T-helper 9 cell (primary cell): ENCODE measurements at regions not wholly inside any gene's neighbourhood (a gene's known extent, or its start where the extent isn't known, plus 50 kb on each side); places are given as distances from the start of the nearest gene placed in this dataset.
"Not testable (repeated sequence)": the region's sequence is repeated elsewhere in the genome, so short reads cannot be mapped to it uniquely, and the experiment has no call there.

Experiments used
- DNase-seq: peaks from one replicate; pipeline ENCODE4 v3.0.0-alpha.2; 2020

GRCh38 chr21:28699186-28699585 is 293.5 kb downstream of the LTN1 start:
- DNase-seq, result no peak

GRCh38 chr21:28696844-28697410 is 295.8 kb downstream of the LTN1 start:
- DNase-seq, result no peak

- no peak for DNase-seq
Observed at GRCh38 chr21:28693476-28693875, 299.2 kb downstream of the LTN1 start.

- DNase-seq, result no peak
Observed at GRCh38 chr21:28690196-28690595, 302.5 kb downstream of the LTN1 start.

DNA sequence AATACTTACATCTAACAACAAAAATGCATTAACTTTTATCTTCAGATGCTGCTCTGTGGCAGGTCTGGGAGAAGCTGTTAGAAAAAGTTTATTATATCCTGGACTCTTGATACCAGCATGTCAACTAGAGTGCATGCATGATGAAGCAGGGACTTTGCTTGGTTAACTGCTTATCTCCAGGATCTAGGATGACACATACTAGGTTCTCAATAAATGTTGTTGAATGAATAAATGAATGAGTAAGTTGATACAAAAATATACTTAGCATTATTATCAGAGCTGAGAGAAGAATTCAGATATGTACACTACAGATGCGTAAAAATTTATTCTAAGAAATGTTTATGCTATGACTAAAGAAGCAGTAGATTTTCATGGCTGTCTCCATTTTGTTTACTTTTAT is 304.3 kb downstream of the LTN1 start:
- DNase-seq, result no peak

DNA sequence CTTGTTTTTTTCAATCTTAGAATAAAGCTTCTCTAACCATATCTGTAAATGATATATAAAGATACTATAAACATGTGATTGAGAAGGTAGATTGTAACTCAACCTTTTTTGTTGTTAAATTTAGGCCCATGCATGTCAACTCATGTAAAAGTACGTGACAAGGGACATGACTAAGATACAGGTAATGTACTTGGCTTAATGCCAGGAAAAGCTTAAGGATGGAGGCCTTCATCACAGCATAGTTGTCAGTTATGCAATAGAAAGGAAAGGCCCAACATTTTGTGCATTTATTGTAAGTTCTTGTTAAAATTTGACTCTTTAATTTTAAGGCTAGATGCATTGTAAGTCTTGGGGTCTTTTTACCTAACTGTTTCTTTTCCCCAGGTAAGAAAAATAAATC is 305.1 kb downstream of the LTN1 start:
- DNase-seq, result no peak

- no peak for DNase-seq
Observed at GRCh38 chr21:28683982-28684752, 308.5 kb downstream of the LTN1 start.

GRCh38 chr21:28682884-28683283 is 309.8 kb downstream of the LTN1 start:
- DNase-seq, result not testable (repeated sequence)

GRCh38 chr21:28677096-28677495 is 315.6 kb downstream of the LTN1 start:
- DNase-seq, result not testable (repeated sequence)

DNA sequence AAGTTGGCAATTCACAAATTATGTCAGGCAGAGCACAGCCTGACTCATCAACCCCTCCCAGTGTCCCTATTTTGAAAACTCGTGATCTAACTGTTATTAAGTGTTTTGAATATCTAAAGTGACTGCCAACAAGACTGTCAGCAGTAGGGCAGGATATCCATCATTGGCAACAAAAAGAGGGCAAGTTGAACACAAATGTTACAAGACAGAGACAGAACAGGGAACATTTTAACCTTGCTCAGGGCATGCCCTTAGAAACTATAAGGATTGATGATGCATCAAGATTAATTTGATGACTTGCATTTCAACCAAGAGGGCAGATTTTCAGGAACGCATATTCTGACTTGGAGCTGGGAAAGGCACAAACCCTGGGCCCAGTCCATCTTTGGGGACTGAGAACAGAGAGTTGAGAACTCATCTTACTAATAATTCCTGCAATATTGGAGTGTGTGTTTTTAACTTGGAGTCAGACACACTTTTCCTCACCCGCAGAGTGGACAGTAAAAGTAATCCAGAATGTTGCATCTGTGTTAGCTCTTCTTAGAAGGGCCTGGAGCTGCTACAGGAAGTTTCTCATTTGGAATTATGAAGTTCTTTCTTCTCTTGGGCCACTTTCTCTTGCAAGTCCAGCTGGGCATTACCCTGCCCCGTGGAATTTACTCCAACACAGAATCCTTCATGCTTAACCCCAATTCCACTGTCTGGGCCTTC is 317.2 kb downstream of the LTN1 start:
- DNase-seq, result no peak

- DNase-seq, result no peak
Observed at GRCh38 chr21:28674763-28675162, 317.9 kb downstream of the LTN1 start.

DNA sequence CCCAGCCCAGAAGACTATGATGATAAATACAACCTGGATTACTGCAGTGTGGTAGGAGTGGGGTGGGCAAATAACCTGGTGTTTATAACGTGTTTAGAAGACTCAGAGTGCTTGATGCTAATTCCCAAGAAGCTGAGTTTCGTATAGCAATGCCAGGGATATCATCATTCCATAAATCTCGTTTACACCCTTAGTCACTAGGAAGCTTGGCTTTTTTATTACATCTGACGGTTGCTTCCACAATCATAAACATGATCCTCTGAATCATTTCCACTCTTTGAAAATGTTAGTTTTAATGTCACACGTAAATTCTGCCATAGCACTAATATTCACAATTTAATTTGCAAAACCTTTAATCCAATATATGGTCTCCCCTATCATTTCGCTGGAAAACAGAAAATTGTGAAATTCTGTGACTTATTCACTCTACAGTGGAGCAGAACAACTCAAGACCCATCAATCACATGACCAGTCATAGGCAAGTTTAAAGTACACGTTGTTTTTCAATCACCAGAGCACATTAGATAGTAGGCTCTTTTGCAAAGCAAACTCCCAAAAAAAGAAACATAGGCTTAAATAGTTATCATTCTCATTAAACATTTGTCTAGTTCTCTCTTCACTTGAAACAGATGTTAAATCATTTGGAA is 321.0 kb downstream of the LTN1 start:
- no peak for DNase-seq

DNA sequence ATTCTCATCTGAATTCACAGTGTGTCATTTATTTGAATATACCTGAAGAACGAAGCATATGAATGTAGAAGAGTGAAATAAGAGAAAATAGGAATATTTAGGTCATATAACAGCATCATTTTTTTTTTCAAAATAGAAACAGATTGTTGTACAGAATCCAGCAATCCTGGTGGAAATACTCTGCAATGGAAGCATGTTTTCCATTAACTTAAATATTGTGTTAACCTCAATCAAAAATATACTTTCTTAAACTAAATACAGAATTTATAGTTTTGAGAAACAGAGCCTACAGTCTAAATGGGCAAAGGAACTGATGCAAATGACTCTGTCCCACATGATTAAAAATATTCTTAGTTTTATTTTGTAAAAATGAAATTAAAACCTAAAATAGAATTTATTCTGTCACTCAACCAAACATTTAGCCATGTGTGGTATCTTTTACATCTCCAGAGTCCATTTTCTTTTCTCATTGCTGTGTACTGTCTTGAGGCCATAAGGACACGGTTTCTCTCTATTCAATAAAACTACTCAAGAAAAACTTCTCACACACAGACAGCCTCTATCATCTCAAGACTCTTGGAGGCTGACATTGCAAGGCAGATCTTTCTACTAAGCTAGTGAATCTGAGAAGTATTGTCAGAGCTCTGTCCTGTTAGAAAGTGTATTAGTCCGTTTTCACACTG is 322.6 kb downstream of the LTN1 start:
- no peak for DNase-seq

GRCh38 chr21:28669321-28669720 is 323.4 kb downstream of the LTN1 start:
- no peak for DNase-seq

- DNase-seq, result no peak
Observed at GRCh38 chr21:28663754-28664153, 328.9 kb downstream of the LTN1 start.

GRCh38 chr21:28663111-28663693 is 329.5 kb downstream of the LTN1 start:
- no peak for DNase-seq

- DNase-seq, result no peak
Observed at GRCh38 chr21:28657566-28657965, 335.1 kb downstream of the LTN1 start.

DNA sequence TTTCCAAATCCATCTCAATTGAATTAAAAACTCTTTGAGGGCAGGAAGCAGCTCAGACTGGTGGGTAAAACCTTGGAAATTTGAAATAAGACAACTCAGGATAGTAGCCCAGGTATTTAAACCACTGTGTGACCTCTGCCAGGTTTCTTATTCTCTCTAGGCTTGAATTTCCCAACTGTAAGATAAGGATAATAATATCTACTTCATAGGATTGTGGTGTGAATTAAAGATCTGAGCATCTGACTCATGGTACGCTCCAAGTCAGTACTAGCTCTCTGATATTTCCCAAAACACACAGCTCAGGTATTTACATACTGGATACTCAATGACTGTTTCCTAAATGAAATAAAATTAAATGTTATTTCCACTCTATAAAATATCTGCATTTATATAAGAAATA is 337.2 kb downstream of the LTN1 start:
- DNase-seq, result no peak

GRCh38 chr21:28654406-28654805 is 338.3 kb downstream of the LTN1 start:
- no peak for DNase-seq

DNA sequence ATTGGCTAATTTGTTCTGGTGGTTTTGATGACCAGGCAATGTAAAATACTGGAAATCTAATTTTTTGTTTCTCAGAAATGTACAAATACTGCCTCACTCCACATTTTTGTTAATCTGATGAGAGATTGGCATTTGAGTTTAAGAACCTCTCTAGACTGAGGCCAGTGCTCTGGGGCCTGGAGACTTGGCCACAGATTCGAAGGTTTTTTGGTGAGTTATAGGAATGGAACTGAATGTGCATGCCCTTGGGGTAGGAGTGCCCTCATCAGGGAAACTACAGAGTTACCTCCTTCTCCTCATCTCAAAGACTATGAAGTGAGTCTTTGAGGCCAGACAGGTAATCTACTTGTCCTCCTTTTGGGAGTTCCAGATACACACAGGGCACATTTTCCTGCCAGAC is 347.9 kb downstream of the LTN1 start:
- no peak for DNase-seq

GRCh38 chr21:28642891-28643290 is 349.8 kb downstream of the LTN1 start:
- DNase-seq, result no peak

GRCh38 chr21:28641731-28642130 is 350.9 kb downstream of the LTN1 start:
- DNase-seq, result no peak

- no peak for DNase-seq
Observed at GRCh38 chr21:28640326-28640725, 352.4 kb downstream of the LTN1 start.
